BE2C (cell line): ENCODE measurements at regions not wholly inside any gene's neighbourhood (a gene's known extent, or its start where the extent isn't known, plus 50 kb on each side); places are given as distances from the start of the nearest gene placed in this dataset.

Source experiments
- DNase-seq: peaks from one replicate; pipeline ENCODE4 v3.0.0-alpha.2; 2020
- H3K27me3 ChIP-seq: fragments of 250-450 bp; sonication (Bioruptor Pico); 2 replicates; pipeline ENCODE4 v1.5.1; 2020; ENCODE audit warnings: mild to moderate bottlenecking
- H3K36me3 ChIP-seq: fragments of 250-450 bp; sonication (Bioruptor Pico); 2 replicates; pipeline ENCODE4 v1.5.1; 2020; ENCODE audit warnings: mild to moderate bottlenecking
- H3K4me1 ChIP-seq: fragments of 250-450 bp; sonication (Bioruptor Pico); 2 replicates; pipeline ENCODE4 v1.5.1; 2020
- H3K4me3 ChIP-seq: 2 replicates; pipeline ENCODE4 v1.5.1; 2011; ENCODE audit warnings: low read depth, low read length
- H3K9me3 ChIP-seq: fragments of 250-450 bp; sonication (Bioruptor Pico); 2 replicates; pipeline ENCODE4 v1.5.1; 2020
- CTCF ChIP-seq: IDR thresholded peaks from 2 replicates; pipeline ENCODE4 v1.5.1; 2012; ENCODE audit warnings: mild to moderate bottlenecking, low read depth, low read length

GRCh38 chr15:60191821-60192220 is 187.7 kb downstream of the FOXB1 start:
- Histone ChIP-seq H3K9me3 (no peaks in the 10 kb centered on the region), H3K27me3 (peaks cover 52% of the 10 kb centered on the region), H3K4me3 (no peak overlapping the region), H3K36me3 (no peaks in the 10 kb centered on the region), H3K4me1 (no peaks in the 10 kb centered on the region)
- no peak for TF ChIP-seq CTCF
- no peak for DNase-seq

- Histone ChIP-seq H3K36me3 (no peaks in the 10 kb centered on the region), H3K4me3 (no peak overlapping the region), H3K27me3 (peaks cover 55% of the 10 kb centered on the region)
Observed at GRCh38 chr15:60195611-60196010, 191.5 kb downstream of the FOXB1 start.

GRCh38 chr15:60204131-60204885 is 193.5 kb downstream of the ANXA2 start:
- no peak for TF ChIP-seq CTCF
- Histone ChIP-seq H3K4me3 (no peak overlapping the region), H3K36me3 (no peaks in the 10 kb centered on the region), H3K4me1 (no peaks in the 10 kb centered on the region), H3K27me3 (peaks cover 76% of the 10 kb centered on the region), H3K9me3 (no peaks in the 10 kb centered on the region)
- DNase-seq = no peak

More at GRCh38 chr15:60195611-60196010, 191.5 kb downstream of the FOXB1 start:
- no peak for DNase-seq
- no peak for TF ChIP-seq CTCF
- H3K9me3 ChIP-seq = no peaks in the 10 kb centered on the region
- H3K4me1 ChIP-seq = no peaks in the 10 kb centered on the region

GRCh38 chr15:60208709-60209108 is 189.1 kb downstream of the ANXA2 start:
- no peak for DNase-seq
- Histone ChIP-seq H3K27me3 (peaks cover 63% of the 10 kb centered on the region), H3K4me3 (no peak overlapping the region)

GRCh38 chr15:60212536-60212935 is 185.2 kb downstream of the ANXA2 start:
- TF ChIP-seq CTCF = no peak
- Histone ChIP-seq H3K9me3 (no peaks in the 10 kb centered on the region), H3K36me3 (no peaks in the 10 kb centered on the region), H3K4me1 (no peaks in the 10 kb centered on the region), H3K4me3 (no peak overlapping the region), H3K27me3 (peaks cover 33% of the 10 kb centered on the region)
- no peak for DNase-seq

More at GRCh38 chr15:60208709-60209108, 189.1 kb downstream of the ANXA2 start:
- no peaks in the 10 kb centered on the region for H3K9me3 ChIP-seq
- no peaks in the 10 kb centered on the region for H3K36me3 ChIP-seq
- no peak for TF ChIP-seq CTCF
- no peaks in the 10 kb centered on the region for H3K4me1 ChIP-seq

GRCh38 chr15:60213377-60214000 is 184.3 kb downstream of the ANXA2 start:
- no peak for DNase-seq
- Histone ChIP-seq H3K4me3 (no peak overlapping the region), H3K36me3 (no peaks in the 10 kb centered on the region), H3K9me3 (no peaks in the 10 kb centered on the region), H3K27me3 (peaks cover 40% of the 10 kb centered on the region), H3K4me1 (no peaks in the 10 kb centered on the region)
- TF ChIP-seq CTCF = no peak
